HG03520 (cell line): ENCODE measurements at regions not wholly inside any gene's neighbourhood (a gene's known extent, or its start where the extent isn't known, plus 50 kb on each side); places are given as distances from the start of the nearest gene placed in this dataset.

Experiments used
- ATAC-seq: cut with Tn5 transposase; IDR thresholded peaks from one replicate; pipeline ENCODE4 v1.9.1; 2021; ENCODE audit warnings: mild to moderate bottlenecking, moderate library complexity; ENCODE audit not compliant: unreplicated experiment

DNA sequence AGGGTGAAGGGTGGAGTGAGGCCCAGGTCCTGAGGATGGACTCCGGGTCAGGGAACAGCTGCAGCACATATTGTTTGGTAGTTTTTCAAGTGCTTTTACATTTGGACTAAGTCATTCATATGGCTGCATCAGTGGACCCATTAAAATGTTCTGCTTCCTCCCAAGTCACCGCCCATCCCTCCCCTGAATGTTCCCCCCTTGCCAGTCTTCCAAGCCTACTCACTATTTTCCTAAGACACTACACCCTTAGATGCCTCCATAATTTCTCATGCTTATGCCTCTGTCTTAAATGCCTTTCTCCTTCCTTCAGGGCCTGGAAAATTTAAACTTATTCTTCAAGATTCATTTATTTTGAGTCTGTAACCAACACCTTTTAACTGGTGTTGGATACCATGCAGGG is 86.6 kb upstream of the NR4A3 start:
- ATAC-seq: no peak

DNA sequence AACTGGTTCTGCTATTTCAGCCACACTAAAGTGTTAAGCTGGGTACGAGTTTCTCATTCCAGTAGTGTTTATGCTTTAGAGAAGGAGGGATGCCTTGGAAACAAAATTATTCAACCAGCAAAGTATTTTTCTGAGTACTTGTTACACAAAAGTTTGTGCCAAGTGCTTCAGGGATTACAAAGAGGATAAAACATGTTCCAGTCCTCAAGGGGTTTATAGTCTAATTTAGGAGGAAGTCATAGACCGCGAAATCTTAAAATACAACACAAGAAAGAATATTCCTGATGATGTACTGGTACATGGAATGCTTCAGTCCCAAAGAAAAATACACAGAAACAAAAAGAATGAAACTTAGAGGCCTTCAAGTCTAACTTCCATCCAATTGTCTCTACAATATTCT is 85.4 kb upstream of the NR4A3 start:
- no peak for ATAC-seq

DNA sequence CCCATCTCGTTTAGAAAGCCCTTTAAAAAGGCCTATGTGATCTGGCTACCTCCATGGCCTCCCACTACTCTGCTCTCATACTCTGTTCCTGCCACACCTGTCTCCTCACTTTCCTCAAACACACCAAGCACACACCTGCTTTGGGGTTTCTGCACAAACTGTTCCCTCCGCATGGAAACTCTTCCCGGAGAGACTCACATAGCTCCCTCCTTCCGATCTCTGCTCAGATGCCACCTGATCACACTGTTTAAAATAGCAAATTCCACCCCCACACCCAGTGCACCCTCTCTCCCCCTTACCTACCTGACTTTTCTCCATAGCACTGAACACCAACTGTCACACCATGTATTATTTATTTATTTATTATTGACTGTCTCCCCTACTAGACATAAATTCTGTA is 84.0 kb upstream of the NR4A3 start:
- no peak for ATAC-seq

DNA sequence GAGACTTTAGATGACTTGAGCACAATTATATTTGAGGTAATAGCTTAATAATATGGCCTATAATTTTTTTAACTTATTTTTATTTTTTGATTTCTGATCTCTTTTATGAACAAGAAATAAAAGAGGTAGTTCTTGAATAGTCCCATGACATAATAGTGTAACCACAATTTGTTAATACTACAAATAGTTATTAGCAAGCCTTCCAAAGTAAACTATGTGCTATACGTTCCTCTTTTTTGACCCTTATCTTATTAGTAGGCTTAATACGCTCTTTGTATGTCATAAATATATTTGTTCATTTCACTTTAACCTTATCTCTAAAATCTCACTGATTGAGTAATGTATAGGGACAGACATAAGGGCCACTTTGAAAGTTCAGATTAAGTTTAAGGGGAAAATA is 78.7 kb upstream of the NR4A3 start:
- ATAC-seq: no peak

DNA sequence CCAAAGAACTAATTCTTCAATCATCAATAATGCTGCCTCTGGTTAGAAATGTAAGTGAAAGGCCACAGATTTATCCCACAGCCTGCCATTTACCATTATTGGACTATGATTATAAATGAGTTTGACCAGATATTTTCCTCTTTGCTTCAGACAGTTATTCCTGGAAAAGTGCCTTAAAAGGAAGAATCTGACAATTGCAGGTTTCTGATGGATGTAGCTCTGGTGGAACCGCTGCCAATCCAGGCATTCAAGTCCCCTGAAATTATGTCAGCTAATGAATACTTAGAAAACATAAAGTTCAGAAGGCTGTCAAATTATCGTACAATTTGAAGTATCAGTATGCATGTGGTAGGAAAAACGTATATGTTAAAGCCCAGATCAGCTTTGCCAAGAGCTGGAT is 78.2 kb upstream of the NR4A3 start:
- no peak for ATAC-seq

DNA sequence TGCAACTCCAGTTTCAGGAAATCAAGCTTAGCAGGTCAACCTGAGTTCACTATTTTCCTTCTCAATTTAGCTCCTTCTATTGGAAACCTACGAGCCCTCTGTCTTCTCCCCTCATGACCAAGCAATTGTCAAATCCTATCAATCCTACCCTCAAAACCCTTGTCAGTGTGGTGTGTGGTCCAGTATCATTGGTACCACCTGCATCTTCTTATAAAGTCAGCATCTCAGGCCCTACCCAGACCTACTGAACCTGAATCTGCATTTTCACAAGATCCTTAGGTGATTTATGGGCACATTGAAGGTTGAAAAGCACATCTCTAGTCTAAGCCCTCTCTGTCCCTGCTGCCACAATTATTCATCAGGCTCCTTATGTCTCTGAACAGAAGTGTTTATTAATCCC is 77.6 kb upstream of the NR4A3 start:
- no peak for ATAC-seq

DNA sequence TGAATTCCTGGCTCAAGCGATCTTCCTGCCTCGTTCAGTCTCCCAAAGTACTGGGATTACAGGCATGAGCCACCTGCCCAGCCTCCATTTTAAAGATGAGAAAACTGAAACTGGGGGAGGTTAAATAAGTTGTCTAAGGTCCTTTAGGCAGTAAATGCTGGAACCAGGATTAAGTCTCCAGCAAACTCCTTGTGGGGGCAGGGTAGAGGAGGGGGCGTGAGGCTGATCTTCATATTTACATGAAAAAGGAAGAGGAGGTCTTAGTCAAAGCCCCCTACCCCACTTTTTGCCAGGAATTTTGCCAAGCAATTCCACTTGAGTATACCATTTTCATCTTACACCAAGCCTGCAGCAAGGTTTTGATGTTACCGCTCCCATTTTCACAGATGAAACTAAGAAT is 76.6 kb upstream of the NR4A3 start:
- ATAC-seq: no peak

DNA sequence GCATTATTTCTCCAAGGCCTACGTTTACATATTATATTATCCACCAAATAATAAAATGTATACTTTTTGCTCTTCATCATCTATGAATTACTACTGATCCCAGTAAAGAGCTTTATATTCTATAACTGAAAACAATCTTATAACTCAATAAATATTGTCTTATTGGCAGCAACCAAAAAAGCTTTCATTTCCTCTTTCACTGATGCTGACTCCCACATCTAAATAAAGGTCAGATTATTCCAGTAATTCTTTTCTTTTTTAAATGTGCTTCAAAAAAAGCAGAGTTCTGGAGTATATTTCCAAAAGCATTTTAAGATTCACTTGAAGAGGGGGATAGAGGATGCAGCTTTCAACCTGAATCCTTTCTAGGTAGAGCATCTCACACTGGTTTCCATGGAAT is 75.3 kb upstream of the NR4A3 start:
- ATAC-seq: no peak

DNA sequence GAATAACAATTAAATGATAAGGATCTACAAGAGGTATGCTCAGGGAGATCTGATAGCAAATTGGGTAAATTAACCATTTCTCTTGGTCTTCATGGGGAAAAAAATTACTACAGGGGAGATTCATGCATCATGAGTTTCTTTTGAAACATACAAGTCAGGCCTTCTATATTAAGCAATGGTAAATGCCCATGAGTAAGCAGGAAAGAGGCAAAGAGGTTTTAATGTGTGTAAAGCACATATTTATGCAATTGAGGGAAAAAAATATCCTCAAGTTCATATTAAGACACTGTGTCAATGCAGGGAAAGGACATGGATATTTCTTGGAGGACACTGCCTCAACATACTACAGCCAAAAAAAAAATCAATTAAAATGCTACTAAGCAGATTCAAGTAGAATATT is 73.4 kb upstream of the NR4A3 start:
- no peak for ATAC-seq

DNA sequence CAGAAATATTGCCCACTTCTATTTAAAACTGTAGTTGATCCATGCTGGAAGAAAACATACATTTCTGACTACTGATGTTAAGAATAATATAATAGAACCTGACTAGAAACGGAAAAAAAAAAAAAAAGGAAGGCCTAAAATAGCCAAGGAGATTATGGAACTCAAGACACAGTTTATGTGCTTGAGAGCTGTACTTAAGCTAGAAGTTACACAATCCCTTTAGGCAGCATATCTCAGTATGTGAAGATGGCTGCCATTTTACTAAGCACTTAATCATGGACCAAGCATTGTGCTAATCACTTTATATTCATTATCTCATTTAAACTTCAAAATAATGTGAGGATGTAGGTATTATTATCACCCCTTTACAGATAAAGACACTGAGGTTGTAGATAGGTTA is 73.0 kb upstream of the NR4A3 start:
- no peak for ATAC-seq

DNA sequence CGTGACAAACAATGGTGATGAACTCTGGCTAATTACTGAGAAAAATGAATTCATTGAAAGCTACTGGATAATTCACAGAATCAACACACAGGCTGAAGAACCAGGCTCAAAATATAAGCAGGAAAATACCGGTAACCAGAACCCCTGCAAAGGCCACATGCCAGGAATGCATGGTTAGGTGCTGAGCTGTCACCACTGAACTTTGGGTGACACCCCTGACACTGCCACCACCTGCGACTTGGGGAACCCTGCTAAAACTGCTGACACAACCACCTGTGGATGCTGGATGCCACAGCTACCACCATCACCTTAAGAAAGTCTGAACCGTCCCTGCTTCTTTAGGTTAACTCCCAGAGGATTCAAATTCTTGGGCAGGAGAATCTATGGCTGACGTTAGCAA is 72.0 kb upstream of the NR4A3 start:
- ATAC-seq: no peak

DNA sequence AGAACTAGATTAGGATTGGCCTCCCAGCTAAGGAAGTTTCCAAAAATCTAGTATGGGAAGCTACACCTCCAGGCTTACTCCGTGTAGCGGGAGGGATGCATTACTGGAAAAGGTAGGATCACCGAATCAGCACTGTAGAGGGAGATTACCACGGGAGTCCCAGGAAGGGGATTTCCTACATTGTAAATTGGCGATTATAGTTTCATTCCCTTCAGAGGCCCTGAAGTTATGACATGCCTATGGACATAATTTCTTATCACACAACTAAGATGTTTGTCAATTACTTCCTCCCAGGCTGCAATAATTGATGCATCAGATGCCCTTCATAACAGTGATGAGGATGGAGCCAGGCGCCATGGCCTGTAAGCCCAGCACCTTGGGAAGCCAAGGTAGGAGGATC is 71.2 kb upstream of the NR4A3 start:
- ATAC-seq: no peak

DNA sequence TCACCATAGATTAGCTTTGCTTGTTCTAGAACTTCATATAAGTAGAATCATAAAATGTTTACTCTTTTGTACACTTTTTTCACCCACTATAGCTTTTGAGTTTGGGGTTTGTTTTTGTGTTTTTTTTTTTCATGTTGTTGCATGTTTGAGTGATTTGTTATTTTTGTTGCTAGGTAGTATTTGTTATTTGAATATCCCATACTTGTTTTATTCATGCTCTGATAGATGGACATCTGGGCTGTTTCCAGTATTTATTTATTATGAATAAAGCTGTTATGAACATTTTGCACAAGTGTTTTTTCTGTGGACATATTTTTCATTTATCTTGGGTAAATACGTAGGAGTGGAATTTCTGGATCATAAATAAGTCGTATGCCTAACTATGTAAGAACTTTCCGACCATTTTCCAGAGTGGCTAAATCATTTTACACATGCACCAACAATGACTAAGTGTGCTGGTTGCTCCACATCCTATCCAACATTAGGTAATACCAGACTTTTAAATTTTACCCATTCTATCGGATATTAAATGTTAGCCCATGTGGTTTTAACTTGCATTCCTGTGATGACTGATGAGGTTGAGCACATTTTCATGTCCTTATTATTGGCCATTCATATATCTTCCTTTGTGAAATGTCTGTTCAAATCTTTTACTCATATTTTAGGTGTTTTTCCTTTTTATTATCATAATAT is 69.1 kb upstream of the NR4A3 start:
- ATAC-seq: no peak

DNA sequence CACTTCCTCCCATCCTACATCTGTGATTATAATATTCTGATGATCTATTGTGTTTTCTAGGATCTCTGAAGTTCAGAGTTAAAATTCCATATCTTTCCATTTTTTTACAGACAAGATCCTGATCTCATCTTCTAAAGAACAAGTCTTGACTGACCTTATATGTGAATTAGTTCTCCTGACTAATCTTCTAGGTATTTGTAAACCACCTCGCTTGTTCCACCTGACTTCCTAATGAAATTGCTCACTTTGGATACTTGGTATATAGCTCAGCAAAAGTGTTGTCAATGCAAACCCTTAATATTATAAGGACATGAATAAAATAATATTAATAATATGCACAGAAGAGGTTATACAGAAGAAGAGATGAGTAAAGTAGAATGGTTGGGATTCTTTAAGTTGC is 68.2 kb upstream of the NR4A3 start:
- no peak for ATAC-seq

DNA sequence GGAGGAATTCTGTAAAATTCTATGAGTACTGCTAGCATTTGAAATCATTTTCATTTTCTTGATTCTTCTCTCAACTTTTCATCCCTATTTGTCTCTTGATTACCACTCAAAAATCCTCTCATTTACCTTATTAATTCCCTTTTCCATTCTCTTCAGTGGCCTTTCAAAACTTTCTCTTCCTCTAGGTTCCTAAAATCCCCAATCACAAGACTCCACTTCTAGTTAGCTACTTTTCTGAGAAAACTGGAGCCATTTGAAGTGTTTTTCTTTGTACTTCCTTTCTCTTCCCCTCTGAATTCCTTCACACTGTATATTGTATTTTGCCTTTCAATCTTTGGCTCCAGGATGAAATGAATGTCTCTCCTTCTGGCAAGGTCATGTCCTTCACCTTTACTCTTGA is 61.3 kb upstream of the NR4A3 start:
- ATAC-seq: no peak

DNA sequence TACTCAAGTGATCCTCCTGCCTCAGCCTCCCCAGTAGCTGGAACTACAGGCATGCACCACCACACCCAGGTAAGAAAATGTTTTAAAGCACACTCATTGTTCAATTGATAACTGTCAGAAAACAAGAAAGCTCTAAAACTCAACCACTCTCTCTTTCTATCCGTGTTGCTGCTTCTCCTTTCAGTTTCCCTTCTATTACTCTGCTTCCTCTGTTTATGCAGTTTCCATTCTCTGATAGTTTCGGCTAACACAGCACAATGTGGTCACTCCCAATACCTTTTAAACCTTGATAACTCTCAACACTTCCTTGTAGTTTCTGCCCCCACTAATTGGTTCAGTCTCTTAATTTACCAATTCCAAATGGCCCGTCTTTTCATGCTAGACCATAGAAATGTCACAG is 59.2 kb upstream of the NR4A3 start:
- ATAC-seq: peak; percentile 96
